ENCODE measurements at regions not wholly inside any gene's neighbourhood (a gene's known extent, or its start where the extent isn't known, plus 50 kb on each side); places are given as distances from the start of the nearest gene placed in this dataset.

GRCh38 chr16:8271344-8271743 is 319.0 kb downstream of the TMEM114 start:
- no peak for DNase-seq (ENCODE audit: low spot score)

- DNase-seq (ENCODE audit: low spot score), result no peak
These were observed 328.0 kb downstream of the TMEM114 start for GRCh38 chr16:8262299-8262698.

GRCh38 chr16:8260140-8260539 is 330.2 kb downstream of the TMEM114 start:
- DNase-seq (ENCODE audit: low spot score), result no peak

- no peak for DNase-seq (ENCODE audit: low spot score)
These were observed 331.8 kb downstream of the TMEM114 start for GRCh38 chr16:8258523-8258922.

- DNase-seq (ENCODE audit: low spot score), result no peak
These were observed 332.8 kb downstream of the TMEM114 start for GRCh38 chr16:8257561-8257960.

- DNase-seq (ENCODE audit: low spot score), result no peak
These were observed 335.9 kb downstream of the TMEM114 start for GRCh38 chr16:8254405-8254804.

- DNase-seq (ENCODE audit: low spot score), result no peak
These were observed 336.6 kb downstream of the TMEM114 start for GRCh38 chr16:8253718-8254117.

GRCh38 chr16:8251727-8252126 is 338.6 kb downstream of the TMEM114 start:
- no peak for DNase-seq (ENCODE audit: low spot score)

GRCh38 chr16:8251298-8251697 is 339.0 kb downstream of the TMEM114 start:
- DNase-seq (ENCODE audit: low spot score), result no peak

- DNase-seq (ENCODE audit: low spot score), result no peak
These were observed 342.3 kb downstream of the TMEM114 start for GRCh38 chr16:8247993-8248392.

- DNase-seq (ENCODE audit: low spot score), result no peak
These were observed 346.3 kb downstream of the TMEM114 start for GRCh38 chr16:8243981-8244380.

- DNase-seq (ENCODE audit: low spot score), result no peak
These were observed 348.9 kb downstream of the TMEM114 start for GRCh38 chr16:8241408-8241807.

GRCh38 chr16:8239443-8239842 is 350.9 kb downstream of the TMEM114 start:
- DNase-seq (ENCODE audit: low spot score), result no peak

GRCh38 chr16:8237452-8237851 is 352.9 kb downstream of the TMEM114 start:
- DNase-seq (ENCODE audit: low spot score), result no peak

- DNase-seq (ENCODE audit: low spot score), result no peak
These were observed 353.5 kb downstream of the TMEM114 start for GRCh38 chr16:8236816-8237215.

GRCh38 chr16:8230497-8230896 is 359.8 kb downstream of the TMEM114 start:
- no peak for DNase-seq (ENCODE audit: low spot score)

GRCh38 chr16:8229011-8229520 is 361.2 kb downstream of the TMEM114 start:
- DNase-seq (ENCODE audit: low spot score), result no peak

GRCh38 chr16:8217201-8217600 is 373.1 kb downstream of the TMEM114 start:
- DNase-seq (ENCODE audit: low spot score), result no peak

GRCh38 chr16:8204769-8205168 is 385.5 kb downstream of the TMEM114 start:
- DNase-seq (ENCODE audit: low spot score), result no peak

GRCh38 chr16:8204096-8204495 is 386.2 kb downstream of the TMEM114 start:
- no peak for DNase-seq (ENCODE audit: low spot score)

GRCh38 chr16:8203101-8203500 is 387.2 kb downstream of the TMEM114 start:
- no peak for DNase-seq (ENCODE audit: low spot score)

- no peak for DNase-seq (ENCODE audit: low spot score)
These were observed 389.5 kb downstream of the TMEM114 start for GRCh38 chr16:8200839-8201238.

- no peak for DNase-seq (ENCODE audit: low spot score)
These were observed 390.9 kb downstream of the TMEM114 start for GRCh38 chr16:8199390-8199789.

- DNase-seq (ENCODE audit: low spot score), result no peak
These were observed 395.5 kb downstream of the TMEM114 start for GRCh38 chr16:8194794-8195193.

- DNase-seq (ENCODE audit: low spot score), result no peak
These were observed 401.5 kb downstream of the TMEM114 start for GRCh38 chr16:8188841-8189240.
